HG03439 (cell line): ENCODE measurements at regions not wholly inside any gene's neighbourhood (a gene's known extent, or its start where the extent isn't known, plus 50 kb on each side); places are given as distances from the start of the nearest gene placed in this dataset.

ENCODE experiments used
- ATAC-seq: cut with Tn5 transposase; IDR thresholded peaks from one replicate; pipeline ENCODE4 v1.9.1; 2021; ENCODE audit warnings: mild to moderate bottlenecking, moderate library complexity; ENCODE audit not compliant: unreplicated experiment

DNA sequence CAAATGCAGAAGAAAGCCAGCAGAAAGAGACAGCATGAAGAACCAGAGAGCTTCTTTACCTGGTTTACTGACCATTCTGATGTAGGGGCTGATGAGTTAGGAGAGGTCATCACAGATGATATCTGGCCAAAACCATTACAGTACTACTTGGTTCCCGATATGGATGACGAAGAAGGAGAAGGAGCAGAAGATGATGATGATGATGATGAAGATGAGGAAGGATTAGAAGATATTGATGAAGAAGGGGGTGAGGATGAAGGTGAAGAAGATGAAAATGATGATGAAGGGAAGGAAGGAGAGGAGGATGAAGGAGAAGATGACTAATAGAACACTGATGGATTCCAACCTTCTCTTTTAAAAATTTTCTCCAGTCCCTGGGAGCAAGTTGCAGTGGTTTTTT lies 178.2 kb upstream of the CRY1 start:
- ATAC-seq, result no peak

DNA sequence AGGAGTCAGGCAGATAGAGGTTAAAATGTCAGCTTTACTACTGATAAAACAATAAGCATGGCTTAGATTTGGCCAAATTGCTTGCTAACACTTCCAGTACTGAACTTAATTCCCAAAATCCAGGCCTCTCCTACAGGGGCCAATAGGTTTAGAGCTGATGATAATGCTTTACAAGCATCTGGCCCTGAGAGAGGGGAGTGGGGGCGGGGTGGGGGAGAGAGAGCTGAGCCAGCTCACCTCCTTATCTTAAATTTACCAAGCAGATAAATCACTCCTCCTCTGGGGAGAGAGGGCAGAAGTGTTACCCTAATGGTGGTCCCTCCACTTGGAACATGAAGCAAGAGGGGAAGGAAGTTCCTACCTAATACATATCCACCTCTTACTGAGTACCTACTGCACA lies 182.2 kb upstream of the CRY1 start:
- ATAC-seq, result no peak

DNA sequence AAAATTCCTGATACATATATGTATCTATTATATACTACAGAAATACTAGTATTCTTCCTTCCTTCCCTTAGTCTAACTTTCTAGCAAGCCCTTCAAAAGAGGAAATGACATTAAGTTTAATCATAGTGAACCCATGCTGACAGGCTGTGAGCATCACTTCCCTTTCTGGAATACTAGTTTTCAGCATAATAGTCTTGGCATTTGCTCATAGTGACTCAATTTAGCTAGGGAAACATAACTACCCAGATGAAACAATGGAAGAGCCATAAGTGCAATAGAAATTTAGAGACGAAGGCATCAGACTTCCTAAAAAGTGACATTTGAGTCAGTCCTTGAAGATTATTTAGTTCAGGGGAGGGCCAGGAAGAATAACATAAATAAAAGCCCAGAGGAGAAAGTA lies 184.5 kb upstream of the CRY1 start:
- ATAC-seq, result no peak

DNA sequence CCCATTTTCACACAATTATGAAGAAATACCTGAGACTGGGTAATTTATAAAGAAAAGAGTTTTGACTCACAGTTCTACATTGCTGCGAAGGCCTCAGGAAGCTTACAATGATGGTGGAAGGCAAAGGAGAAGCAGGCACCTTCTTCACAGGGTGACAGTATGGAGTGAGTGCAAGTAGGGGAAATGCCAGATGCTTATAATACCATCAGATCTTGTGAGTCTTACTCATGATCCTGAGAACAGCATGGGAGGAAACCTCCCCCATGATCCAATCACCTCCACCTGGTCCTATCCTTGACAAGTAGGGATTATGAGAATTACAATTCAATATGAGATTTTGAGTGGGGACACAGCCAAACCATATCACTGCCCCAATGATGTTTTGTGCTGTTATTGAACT lies 189.3 kb upstream of the CRY1 start:
- ATAC-seq, result no peak

DNA sequence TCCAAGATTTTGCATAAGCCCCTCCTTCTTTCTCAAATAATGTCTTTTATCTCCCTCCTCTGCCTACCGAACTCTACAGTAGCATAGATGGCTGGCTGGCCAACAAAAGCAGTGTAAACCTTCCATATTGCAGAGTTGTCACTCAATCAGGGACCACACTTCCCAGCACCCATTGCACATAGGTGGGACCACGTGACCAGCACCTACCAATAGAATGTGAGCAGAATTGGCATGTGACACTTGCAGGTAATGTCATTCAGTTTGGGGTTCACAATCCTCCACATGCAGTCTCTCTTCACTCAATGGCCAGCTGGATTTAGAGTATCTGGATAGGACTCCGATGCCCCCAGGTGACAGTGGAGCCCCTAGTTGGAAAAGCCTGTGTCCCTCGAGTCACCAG lies 190.3 kb upstream of the CRY1 start:
- ATAC-seq, result no peak

DNA sequence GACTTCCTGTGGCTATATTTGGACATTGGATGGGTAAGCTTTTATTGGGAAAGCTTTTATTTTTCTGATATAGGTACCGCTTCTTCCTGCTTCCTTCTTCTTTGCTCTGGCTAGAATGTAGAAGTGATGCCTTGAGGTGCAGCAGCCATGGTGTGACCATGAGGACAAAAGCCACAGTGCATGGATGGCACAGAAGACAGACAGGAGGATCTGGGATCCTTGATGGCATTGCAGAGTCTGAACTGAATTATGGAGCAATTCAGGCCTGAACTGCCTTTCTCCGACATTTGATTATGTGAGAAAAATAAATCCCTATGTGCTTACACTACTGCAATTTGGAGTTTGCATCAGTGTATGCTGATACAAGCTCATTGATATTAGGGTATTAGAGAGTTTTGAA lies 191.3 kb upstream of the CRY1 start:
- no peak for ATAC-seq

DNA sequence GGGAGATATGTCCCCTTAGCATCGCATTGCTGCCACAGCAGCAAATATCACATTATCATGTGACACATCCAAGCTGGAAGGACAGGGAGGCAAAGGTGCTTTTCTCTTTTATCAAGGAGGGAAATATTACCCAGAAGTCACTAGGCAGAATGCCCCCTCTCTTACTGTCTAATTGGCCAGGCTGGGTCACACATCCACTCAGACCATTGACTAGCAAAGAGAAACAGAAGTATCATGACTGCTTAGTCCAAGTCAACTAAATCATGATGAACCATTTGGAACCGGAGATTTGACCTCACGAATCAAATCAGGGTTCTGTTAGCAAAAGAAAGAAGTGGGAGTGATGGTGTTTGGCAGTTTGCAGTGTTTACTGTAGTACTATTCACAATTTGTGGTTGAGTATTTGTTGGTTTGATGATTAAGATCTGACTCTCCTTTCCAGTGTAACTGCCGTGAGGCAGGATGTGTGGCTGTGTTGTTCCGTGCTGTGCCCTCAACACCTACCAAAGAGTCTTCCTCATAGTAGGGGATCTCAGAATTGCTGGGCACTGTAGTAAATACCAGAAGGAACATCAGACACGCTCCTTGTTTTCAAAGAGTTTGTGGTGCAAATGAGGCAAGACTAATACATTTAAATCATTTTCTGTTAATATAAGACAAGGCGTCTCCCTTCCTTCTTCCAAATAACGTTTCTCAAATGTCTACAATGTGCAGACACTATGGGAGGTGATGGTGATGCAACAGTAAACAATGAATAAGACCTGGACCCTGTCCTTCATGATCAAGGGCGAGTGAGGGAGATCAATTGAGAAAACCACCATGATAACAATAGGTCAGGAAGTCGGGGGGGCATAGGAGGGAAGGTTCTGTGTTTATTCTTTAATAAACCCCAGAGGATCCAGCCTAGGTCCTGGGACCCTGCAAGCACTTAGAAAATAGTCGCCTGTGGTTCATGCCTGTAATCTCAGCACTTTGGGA lies 194.4 kb upstream of the CRY1 start:
- ATAC-seq, result no peak

DNA sequence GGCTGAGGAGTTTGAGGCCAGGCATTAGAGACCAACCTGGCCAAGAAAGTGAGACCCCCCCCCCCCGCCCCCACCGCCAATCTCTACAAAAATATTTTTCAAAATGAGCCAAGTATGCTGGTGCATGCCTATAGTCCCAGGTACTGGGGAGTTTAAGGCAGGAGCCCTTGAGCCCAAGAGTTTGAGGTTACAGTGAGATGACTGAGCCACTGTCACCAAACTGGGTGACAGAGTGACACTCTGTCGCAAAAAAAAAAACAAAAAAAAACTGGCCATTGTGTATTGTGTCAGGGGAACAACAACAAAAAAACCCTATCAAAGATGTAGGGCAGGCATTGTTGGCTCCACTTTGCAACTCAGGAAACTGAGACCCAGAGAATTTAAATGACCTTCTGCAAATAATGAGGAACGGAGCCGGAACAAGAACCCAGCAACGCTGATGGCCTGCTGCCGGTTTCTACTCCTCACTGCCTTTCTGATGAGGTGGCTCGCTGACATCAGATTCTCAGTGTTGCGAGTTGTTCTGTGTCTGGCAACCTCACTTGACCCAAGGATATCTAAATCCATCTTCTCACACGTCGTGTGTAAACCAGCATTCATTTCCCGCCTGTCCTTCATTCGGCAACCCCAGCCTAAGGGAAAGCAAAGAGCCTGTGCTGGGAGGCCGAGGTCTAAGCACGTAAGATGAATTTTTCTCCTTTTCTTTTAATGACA lies 195.2 kb upstream of the CRY1 start:
- no peak for ATAC-seq

DNA sequence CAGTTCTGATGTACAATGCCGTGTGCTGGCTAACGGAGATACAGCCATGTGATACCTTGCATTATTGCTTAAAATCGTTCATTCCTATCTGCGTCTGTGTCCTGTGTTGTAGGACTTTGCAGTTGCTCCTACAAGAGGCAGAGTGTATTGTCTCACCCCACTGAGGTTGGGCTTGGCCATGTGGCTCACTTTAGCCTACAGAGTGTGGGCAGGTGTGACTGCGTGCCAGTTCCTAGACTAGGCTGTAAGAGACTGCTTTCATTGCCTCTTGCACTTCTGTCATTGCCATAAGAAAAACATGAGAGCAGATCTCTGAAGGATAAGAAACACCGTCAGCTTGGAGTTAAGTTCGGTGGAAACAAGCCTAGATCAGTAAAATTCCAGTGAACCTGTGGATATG lies 197.7 kb upstream of the CRY1 start:
- no peak for ATAC-seq

DNA sequence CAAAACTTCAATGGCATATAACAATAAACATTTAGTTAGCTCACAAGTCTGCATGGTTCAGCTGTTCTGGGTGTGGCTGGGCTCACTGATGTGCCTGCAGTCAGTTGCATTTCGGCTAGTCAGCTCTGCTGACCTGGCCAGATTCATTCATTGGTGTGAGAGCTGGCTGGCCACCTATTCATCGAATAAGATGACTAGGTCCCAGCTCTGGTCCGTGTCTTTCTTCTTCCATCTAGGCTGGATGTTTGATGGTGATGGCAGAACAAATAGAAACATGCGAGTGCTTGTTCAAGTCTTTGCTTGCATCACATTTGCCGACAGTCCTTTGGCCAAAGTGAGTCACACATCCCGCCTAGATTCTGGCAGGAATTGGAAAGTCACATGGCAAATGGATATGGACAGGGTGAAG lies 203.3 kb upstream of the CRY1 start:
- ATAC-seq, result no peak

DNA sequence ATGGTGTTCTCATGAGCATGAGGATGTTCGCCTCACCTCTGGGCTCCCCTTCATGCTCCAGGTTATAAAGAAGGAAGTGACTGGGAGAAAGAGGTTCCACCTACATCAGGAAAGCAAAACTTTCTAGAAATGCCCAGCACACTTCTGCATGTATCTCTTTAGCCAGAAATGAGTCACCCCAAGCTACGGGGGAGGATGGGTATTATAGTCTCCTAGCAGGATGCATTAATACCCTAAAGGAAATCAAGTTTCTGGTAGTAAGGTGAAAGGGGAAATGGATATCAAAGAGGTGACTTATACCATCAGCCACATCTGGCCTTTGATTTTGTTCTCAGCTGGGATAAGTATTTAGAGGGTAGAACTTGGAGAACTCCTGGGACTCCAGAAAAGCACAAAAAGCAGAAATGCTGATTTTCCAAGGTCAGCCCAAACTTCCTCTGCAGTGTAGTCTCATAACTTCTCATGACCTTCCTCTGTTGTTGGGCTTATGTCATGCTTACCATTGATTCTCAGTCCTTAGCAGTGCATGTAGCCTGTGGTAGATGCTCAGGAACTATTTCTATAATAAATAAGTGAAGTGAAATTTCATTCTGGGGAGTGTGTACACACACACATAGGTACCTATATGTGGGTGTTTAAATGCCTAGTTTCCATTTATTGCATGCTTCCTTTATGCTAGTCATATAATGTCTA lies 209.4 kb upstream of the CRY1 start:
- ATAC-seq, result no peak

DNA sequence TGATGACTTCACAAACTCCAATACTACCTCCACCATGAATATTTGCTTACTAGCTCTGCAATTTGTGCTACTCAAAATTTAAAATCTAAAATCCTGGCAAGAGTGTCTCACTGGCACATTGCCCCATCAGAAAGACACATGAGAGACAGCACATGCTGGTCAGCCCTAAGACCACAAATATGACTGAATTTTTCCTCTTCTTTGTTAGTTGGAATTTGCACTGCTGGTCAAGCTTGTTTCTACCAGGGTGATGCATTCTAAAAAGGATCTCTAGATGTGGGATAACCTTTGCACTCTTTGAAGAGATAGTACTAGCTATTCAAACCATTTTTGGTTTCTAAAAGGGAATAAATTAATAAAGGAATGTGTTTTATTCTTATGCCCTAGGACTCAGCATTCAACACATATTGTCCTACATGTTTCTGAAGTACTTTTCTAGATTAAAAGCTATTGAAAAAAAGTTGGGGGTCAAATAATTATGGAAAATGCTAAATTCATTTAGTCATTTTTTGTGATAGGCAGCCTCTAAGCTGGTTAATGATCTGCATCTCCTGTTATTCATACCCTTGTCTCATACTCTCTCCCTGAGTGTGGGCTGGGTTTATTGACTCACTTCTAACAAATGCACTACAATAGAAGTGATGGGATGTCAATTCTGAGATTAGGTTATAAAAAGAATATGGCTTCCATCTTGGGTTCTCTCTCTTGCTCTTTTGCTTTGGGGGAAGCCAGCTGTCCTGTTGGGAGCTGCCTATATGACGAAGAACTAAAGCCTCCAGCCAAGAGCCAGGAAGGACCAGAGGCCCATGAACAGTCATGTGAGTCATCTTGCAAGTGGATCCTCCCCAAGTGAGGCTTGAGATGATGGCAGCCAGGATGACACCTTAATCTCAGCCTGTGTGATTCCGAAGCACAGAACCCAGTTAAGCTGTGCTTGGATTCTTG lies 211.5 kb upstream of the CRY1 start:
- no peak for ATAC-seq

DNA sequence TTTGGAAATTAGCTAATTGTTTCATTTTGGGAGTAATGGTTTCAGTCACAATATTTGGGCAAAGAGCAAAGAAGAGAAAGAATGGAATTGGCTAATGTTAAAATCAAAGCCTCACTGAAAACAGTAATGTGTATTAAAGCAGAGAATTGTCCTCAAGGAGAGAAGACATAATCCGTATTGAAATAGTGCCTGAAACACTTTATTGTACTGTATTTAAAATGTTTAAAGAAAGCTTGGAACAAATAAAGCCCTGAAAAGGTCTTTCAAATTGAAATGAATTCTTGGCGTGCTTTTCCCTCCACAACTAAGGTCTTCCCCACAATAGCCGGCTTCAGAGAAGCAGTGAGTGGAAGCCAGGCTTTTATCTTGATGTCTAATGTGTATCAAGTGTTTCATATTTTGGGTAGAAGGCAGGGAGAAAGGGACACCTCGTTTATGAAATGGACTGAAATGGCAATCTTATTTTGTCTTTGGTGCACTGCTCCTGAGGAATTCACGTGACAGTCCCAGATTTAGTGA lies 212.9 kb upstream of the CRY1 start:
- no peak for ATAC-seq

DNA sequence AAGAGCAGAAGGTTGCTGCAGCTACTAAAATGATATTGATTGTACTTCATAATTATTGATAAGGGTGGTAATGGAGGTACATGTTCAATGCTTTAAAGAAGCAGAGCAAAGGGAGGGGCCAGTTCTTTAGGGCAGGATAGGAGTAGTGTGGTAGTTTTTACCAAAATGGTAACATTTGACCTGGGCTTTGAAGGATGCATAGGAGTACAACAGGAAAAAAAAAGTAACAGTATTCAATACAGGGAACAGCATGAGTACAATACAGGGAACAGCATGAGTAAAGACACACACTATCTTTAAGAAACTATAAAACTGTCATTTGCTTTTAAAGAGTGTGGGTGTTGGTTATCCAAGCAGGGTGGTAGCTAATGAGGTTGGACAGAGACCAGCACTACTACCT lies 215.0 kb upstream of the CRY1 start:
- ATAC-seq, result no peak

DNA sequence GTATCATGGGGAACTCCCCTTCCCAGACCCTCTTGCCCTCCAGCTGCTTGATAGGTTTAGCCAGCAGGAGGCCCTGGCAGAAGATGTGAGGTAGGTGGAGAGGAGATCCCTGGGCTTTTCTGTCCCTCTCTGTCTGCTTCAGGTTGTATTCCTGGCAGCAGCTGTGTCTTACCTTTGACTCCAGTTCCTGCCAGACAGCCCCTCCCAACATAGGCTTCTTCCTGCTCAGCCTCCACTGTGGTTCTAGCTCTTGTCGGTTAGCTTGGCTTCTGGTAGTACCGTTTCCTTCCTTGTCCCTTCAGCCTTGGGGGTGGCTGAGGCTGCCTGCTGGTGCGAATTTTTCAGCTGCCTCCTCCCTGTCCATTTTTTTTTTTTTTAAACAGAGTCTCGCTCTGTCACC lies 215.7 kb upstream of the CRY1 start:
- ATAC-seq, result no peak

DNA sequence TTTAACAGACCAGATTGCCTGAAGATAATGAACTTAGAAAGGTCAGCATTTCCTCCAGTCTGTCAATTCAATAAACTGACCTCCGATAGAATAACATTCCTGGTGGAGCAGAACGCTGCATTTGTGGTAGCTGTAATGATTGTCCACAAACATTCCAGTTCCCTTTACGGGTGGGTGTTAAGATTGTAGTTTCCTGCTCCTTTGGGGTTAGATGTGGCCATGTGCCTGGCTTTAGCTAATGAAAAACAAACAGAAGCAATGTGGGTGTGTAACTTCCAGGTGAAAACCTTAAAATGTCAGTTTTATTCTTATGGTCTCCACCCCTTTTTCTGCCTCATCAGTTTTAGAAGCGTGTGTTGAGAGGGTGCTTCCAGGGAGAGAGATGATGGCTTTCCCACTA lies 217.3 kb upstream of the CRY1 start:
- no peak for ATAC-seq

DNA sequence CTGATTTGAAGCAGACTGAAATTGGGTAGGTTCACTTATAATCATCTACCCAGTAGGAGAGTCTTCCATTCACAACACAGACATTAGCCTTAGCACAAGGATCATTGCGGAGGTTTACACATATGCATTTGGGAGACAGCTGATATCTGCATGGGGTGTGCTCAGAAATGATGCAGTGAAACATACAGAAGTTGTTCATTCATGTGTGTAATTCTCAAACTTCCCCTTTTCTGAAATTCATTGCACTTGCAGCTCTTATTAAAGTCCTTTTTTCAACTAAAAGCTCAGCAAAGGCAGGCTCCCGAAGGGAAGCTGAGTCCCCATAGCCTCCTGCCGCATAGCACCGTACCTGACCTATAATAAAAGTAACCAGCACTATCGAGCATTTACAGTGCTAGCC lies 218.3 kb upstream of the CRY1 start:
- ATAC-seq, result no peak

DNA sequence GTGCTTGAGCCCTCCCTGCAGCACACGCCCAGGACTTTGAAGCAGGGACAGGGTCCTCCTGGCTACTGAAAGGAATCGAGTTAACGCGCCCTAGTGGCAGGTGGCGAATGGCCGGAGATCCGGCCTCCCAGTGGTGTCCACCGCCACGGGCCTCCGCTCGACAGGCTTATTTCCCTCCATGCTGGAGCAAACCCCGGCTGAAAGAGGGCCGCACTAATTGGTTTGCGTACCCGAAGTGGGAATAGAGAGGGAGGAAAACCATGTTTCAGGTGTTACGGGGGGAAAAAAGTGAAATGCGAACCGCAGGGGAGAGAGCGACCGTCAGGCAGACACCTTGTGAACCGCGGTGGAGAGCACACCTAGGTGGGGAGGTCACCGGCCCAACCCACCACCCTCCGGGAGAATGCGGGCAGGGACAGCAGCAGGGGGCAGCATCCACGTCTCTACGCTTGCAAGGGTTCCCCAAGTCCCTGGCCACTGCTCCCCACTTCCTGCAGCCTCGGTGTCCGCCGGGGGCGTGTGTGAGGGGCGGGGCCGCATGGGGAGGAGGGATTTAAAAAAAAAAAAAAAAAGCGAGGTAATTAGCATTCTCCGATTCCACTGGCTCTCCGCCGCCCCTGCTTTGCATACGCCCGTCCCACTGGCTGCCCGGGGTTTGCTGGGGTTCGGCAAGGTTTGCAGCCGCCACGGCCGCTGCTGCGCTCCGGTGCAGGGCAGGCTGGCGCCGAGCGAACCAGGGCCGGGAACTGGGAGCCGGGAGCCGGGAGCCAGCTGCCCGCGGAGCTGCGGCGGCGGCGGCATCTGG lies 224.6 kb upstream of the CRY1 start:
- no peak for ATAC-seq

DNA sequence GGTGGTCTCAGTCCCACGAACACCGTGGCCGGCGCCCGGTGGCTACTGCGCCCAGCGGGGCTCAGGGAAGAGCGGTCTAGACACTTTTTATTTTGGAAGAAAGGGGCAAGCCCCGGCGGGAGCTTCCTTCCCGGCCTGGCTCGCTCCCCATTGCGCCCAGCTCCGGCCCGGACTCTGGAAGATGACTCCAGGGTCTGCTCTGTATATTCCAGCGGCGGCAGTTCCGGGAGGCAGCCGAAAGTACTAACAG lies 225.1 kb upstream of the CRY1 start:
- ATAC-seq, result no peak
